Endothelial cell of hepatic sinusoid (primary cell): ENCODE measurements at regions not wholly inside any gene's neighbourhood (a gene's known extent, or its start where the extent isn't known, plus 50 kb on each side); places are given as distances from the start of the nearest gene placed in this dataset.
"Not testable (repeated sequence)": the region's sequence is repeated elsewhere in the genome, so short reads cannot be mapped to it uniquely, and the experiment has no call there.

Experiments
- in situ Hi-C: cut with HindIII; loops from 2 replicates; pipeline ENCODE4 v1.10.0; 2017; ENCODE audit warnings: low sequenced_read_pairs

- in situ Hi-C loops, result no loop called here
Measured at GRCh38 chr2:104904889-104905288, 51.0 kb downstream of the POU3F3 start.

- in situ Hi-C loops, result no loop called here
Measured at GRCh38 chr2:104909317-104909716, 55.4 kb downstream of the POU3F3 start.

GRCh38 chr2:104914509-104914908, 60.6 kb downstream of the POU3F3 start:
- in situ Hi-C loops, result no loop called here

- in situ Hi-C loops, result no loop called here
Measured at GRCh38 chr2:104915107-104915793, 61.3 kb downstream of the POU3F3 start.

GRCh38 chr2:104919127-104919526, 65.2 kb downstream of the POU3F3 start:
- in situ Hi-C loops, result no loop called here

GRCh38 chr2:104923665-104924064, 69.8 kb downstream of the POU3F3 start:
- in situ Hi-C loops, result no loop called here

GRCh38 chr2:104929663-104930062, 75.7 kb downstream of the POU3F3 start:
- in situ Hi-C loops, result no loop called here

- in situ Hi-C loops, result no loop called here
Measured at GRCh38 chr2:104930732-104931131, 76.8 kb downstream of the POU3F3 start.

- in situ Hi-C loops, result no loop called here
Measured at GRCh38 chr2:104932243-104932642, 78.3 kb downstream of the POU3F3 start.

- in situ Hi-C loops, result no loop called here
Measured at GRCh38 chr2:104933151-104933917, 79.4 kb downstream of the POU3F3 start.

GRCh38 chr2:104936527-104936926, 82.6 kb downstream of the POU3F3 start:
- in situ Hi-C loops, result no loop called here

GRCh38 chr2:104938231-104938941, 84.5 kb downstream of the POU3F3 start:
- in situ Hi-C loops, result no loop called here

- in situ Hi-C loops, result loop anchor here (5.0 kb wide), 1 partner anchor 68 kb away; no protein-coding TSS in a partner anchor
Measured at GRCh38 chr2:104939570-104940217, 85.8 kb downstream of the POU3F3 start.

- in situ Hi-C loops, result loop anchor here (5.0 kb wide), 1 partner anchor 63 kb away; no protein-coding TSS in a partner anchor
Measured at GRCh38 chr2:104944495-104944894, 90.6 kb downstream of the POU3F3 start.

- in situ Hi-C loops, result no loop called here
Measured at GRCh38 chr2:104945121-104945520, 91.2 kb downstream of the POU3F3 start.

GRCh38 chr2:104945866-104946265, 92.0 kb downstream of the POU3F3 start:
- in situ Hi-C loops, result no loop called here

GRCh38 chr2:104947456-104947855, 90.4 kb upstream of the MRPS9 start:
- in situ Hi-C loops, result not testable (repeated sequence)

GRCh38 chr2:104952976-104953375, 84.9 kb upstream of the MRPS9 start:
- in situ Hi-C loops, result no loop called here

GRCh38 chr2:104965900-104966299, 72.0 kb upstream of the MRPS9 start:
- in situ Hi-C loops, result no loop called here

- in situ Hi-C loops, result no loop called here
Measured at GRCh38 chr2:104969564-104969963, 68.3 kb upstream of the MRPS9 start.

GRCh38 chr2:104975371-104975770, 62.5 kb upstream of the MRPS9 start:
- in situ Hi-C loops, result no loop called here
